GM18873 (cell line): ENCODE measurements at regions not wholly inside any gene's neighbourhood (a gene's known extent, or its start where the extent isn't known, plus 50 kb on each side); places are given as distances from the start of the nearest gene placed in this dataset.
"Not testable (repeated sequence)": the region's sequence is repeated elsewhere in the genome, so short reads cannot be mapped to it uniquely, and the experiment has no call there.

Experiments
- ATAC-seq: cut with Tn5 transposase; IDR thresholded peaks from one replicate; pipeline ENCODE4 v1.9.1; 2021; ENCODE audit warnings: mild to moderate bottlenecking, moderate library complexity, moderate number of reproducible peaks; ENCODE audit not compliant: unreplicated experiment, low FRiP score

- no peak for ATAC-seq
Measured at GRCh38 chr4:57945298-57945697, 835.1 kb upstream of the IGFBP7 start.

- ATAC-seq: no peak
Measured at GRCh38 chr4:57943682-57944081, 833.5 kb upstream of the IGFBP7 start.

GRCh38 chr4:57937326-57937725 is 827.1 kb upstream of the IGFBP7 start:
- not testable (repeated sequence) for ATAC-seq

- no peak for ATAC-seq
Measured at GRCh38 chr4:57926311-57926710, 816.1 kb upstream of the IGFBP7 start.

- no peak for ATAC-seq
Measured at GRCh38 chr4:57924951-57925350, 814.8 kb upstream of the IGFBP7 start.

- no peak for ATAC-seq
Measured at GRCh38 chr4:57916479-57916878, 806.3 kb upstream of the IGFBP7 start.

GRCh38 chr4:57911203-57911602 is 801.0 kb upstream of the IGFBP7 start:
- no peak for ATAC-seq

GRCh38 chr4:57910151-57910550 is 800.0 kb upstream of the IGFBP7 start:
- no peak for ATAC-seq

GRCh38 chr4:57905965-57906364 is 795.8 kb upstream of the IGFBP7 start:
- ATAC-seq: no peak

GRCh38 chr4:57877047-57877458 is 766.9 kb upstream of the IGFBP7 start:
- no peak for ATAC-seq

- ATAC-seq: no peak
Measured at GRCh38 chr4:57875829-57876392, 765.7 kb upstream of the IGFBP7 start.

GRCh38 chr4:57866468-57867171 is 756.4 kb upstream of the IGFBP7 start:
- ATAC-seq: no peak

GRCh38 chr4:57865264-57865663 is 755.1 kb upstream of the IGFBP7 start:
- ATAC-seq: peak; percentile 56

GRCh38 chr4:57854748-57855147 is 744.6 kb upstream of the IGFBP7 start:
- no peak for ATAC-seq

GRCh38 chr4:57850141-57850540 is 740.0 kb upstream of the IGFBP7 start:
- ATAC-seq: no peak

GRCh38 chr4:57832083-57832482 is 721.9 kb upstream of the IGFBP7 start:
- no peak for ATAC-seq

- no peak for ATAC-seq
Measured at GRCh38 chr4:57789666-57790065, 679.5 kb upstream of the IGFBP7 start.

GRCh38 chr4:57777876-57778275 is 667.7 kb upstream of the IGFBP7 start:
- ATAC-seq: no peak

GRCh38 chr4:57774681-57775080 is 664.5 kb upstream of the IGFBP7 start:
- no peak for ATAC-seq

- no peak for ATAC-seq
Measured at GRCh38 chr4:57774171-57774570, 664.0 kb upstream of the IGFBP7 start.

GRCh38 chr4:57766341-57766740 is 656.2 kb upstream of the IGFBP7 start:
- no peak for ATAC-seq

GRCh38 chr4:57764856-57765255 is 654.7 kb upstream of the IGFBP7 start:
- ATAC-seq: no peak
